Retinal pigment epithelial cell (primary cell): ENCODE measurements at regions not wholly inside any gene's neighbourhood (a gene's known extent, or its start where the extent isn't known, plus 50 kb on each side); places are given as distances from the start of the nearest gene placed in this dataset.
"Not testable (repeated sequence)": the region's sequence is repeated elsewhere in the genome, so short reads cannot be mapped to it uniquely, and the experiment has no call there.

ENCODE experiments used
- DNase-seq: peaks from one replicate; pipeline ENCODE4 v3.0.0-alpha.2; 2010; ENCODE audit warnings: low read depth
- H3K4me3 ChIP-seq: 2 replicates; pipeline ENCODE4 v1.5.1; 2011; ENCODE audit warnings: mild to moderate bottlenecking, low read length, control low read depth, moderate library complexity
- TF ChIP-seq, protein P1 (sequence below): conservative IDR thresholded peaks from 2 replicates; pipeline ENCODE4 v1.5.1; 2011; ENCODE audit warnings: low read depth, low read length, control low read depth, inconsistent platforms

GRCh38 chr1:199512037-199512710, 515.3 kb upstream of the NR5A2 start:
- DNase-seq: peak; percentile 35
- no peak overlapping the region for H3K4me3 ChIP-seq
- TF ChIP-seq, protein P1, sequence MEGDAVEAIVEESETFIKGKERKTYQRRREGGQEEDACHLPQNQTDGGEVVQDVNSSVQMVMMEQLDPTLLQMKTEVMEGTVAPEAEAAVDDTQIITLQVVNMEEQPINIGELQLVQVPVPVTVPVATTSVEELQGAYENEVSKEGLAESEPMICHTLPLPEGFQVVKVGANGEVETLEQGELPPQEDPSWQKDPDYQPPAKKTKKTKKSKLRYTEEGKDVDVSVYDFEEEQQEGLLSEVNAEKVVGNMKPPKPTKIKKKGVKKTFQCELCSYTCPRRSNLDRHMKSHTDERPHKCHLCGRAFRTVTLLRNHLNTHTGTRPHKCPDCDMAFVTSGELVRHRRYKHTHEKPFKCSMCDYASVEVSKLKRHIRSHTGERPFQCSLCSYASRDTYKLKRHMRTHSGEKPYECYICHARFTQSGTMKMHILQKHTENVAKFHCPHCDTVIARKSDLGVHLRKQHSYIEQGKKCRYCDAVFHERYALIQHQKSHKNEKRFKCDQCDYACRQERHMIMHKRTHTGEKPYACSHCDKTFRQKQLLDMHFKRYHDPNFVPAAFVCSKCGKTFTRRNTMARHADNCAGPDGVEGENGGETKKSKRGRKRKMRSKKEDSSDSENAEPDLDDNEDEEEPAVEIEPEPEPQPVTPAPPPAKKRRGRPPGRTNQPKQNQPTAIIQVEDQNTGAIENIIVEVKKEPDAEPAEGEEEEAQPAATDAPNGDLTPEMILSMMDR: no peak

GRCh38 chr1:199515261-199515660, 512.2 kb upstream of the NR5A2 start:
- DNase-seq: no peak
- TF ChIP-seq, protein P1: no peak
- no peak overlapping the region for H3K4me3 ChIP-seq

GRCh38 chr1:199522338-199522737, 505.2 kb upstream of the NR5A2 start:
- TF ChIP-seq, protein P1: no peak

GRCh38 chr1:199522936-199523335, 504.6 kb upstream of the NR5A2 start:
- TF ChIP-seq, protein P1: no peak
- DNase-seq: no peak
- no peak overlapping the region for H3K4me3 ChIP-seq

More at GRCh38 chr1:199522338-199522737, 505.2 kb upstream of the NR5A2 start:
- DNase-seq: no peak
- no peak overlapping the region for H3K4me3 ChIP-seq

DNA sequence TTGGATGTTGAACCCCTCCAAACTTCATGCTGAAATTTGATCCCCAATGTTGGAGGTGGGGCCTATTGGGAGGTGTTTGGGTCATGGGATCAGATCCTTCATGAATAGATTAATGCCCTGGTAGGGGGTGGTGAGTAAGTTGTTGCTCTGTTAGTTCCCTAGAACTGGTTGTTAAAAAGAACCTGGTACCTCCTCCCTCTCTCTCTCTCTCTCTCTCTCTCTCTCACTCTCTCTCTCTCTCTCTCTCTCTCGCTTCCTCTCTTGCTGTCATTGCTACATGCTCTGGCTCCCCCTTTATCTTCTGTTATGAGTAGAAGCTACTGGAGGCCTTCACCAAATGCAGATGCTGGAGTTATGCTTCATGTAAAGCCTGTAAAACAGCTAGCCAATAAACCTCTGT, 498.2 kb upstream of the NR5A2 start:
- DNase-seq: no peak
- TF ChIP-seq, protein P1: no peak
- H3K4me3 ChIP-seq: no peak overlapping the region

- DNase-seq, H3K4me3 ChIP-seq: not testable (repeated sequence)
Observed at GRCh38 chr1:199533361-199533760, 494.1 kb upstream of the NR5A2 start.

DNA sequence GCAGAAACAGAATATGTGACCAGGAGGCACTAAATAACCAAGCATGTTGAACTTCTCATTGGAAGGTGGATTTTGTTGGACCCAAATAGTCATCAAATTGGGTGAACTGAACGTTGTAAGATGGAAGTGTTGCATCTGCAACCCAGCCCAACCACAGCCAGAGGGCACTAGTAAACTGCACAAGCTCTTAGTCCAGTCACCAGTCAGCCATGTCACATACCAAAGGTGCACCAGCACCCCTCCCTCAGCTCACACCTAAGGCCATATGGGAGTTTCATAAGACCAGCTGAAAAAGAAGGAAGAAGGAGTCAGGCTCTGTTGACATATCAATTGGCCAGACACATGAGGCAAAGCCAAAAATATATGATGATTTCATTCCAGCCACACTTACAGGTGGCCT, 481.7 kb upstream of the NR5A2 start:
- TF ChIP-seq, protein P1: peak; percentile 32
- DNase-seq: no peak
- H3K4me3 ChIP-seq: no peak overlapping the region

DNA sequence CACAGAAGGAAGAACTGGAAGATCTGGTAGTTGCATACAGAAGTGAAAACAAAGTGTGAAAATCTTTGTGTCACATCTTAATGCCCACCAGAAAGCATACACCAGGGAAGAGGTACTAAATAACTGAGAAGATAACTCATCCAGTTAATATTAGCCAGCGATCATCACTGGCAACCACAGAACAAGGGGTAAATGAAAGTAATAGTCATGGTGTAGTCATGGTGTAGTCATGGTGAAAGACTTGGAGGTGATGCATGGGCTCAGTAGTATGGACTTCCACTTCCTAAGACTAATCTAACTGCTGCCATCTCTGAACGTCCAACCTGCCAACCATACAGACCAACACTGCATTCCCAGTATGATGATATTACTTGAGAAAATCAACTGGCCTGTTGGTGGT, 481.2 kb upstream of the NR5A2 start:
- DNase-seq: no peak
- TF ChIP-seq, protein P1: no peak
- no peak overlapping the region for H3K4me3 ChIP-seq
